ENCODE measurements at regions not wholly inside any gene's neighbourhood (a gene's known extent, or its start where the extent isn't known, plus 50 kb on each side); places are given as distances from the start of the nearest gene placed in this dataset.
A peak's percentile ranks its signal among the peaks of the same experiment; 100 is the strongest.

DNA sequence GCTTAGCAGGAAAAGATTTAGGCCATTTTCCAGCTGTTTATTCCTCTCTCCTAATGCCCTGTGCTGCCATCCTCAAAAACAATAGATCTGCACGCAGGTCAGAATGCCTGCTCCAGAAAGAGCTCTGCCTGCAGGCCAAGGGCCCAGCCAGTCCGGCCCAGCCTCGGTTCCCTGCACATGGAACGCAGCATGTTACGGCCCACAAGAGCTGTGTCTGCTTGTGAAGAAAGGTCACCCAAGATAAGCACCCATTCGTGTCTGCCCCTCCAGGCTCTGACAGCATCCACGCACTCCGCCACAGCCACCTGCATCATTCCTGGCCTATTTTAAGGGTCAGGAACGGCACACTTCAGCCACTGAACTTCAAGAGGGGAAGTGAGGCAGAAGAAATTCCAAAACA is 152.2 kb downstream of the SPATA19 start:
- no peak for DNase-seq

- no peak for DNase-seq
Observed at GRCh38 chr11:133692126-133692934, 153.0 kb downstream of the SPATA19 start.

DNA sequence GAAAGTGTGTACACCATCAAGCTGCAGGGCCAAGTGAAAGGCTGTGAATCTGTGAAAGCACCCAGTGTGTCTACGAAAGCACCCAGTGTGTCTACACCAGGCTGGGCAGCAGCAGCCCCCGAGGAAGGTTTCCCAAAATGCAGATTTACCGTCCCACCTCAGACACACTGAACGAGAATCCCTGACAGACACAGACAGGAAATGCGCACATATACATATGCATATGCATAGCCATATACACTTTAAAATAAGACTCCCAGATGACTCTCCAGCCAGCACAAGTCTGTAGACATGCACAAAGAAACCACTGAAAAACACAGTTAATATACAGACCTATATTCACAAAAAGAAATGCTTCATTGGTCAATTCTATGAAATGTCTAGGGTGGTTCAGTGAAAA is 155.5 kb upstream of the OPCML start:
- no peak for DNase-seq

GRCh38 chr11:133681901-133682300 is 149.6 kb upstream of the OPCML start:
- DNase-seq, result peak; percentile 95

DNA sequence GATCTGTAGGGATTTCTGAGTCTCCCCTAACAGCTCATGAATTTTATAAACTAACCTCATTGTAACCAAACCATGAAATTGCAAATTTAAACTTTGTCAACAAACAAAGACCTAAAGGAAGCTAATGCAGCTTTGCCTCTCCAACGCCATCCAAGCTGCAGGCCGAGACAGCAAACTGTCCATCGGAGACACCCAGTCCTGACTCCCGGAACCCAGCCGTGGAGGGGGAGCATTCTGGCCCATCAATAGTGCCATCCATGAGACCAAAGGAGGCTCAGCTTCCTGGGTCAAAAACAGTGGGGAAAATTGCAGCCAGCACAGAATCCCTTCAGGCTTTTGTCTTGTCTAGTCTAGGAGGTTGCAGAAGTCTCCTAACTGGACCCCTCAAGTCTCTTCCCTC is 147.6 kb upstream of the OPCML start:
- DNase-seq, result no peak

DNA sequence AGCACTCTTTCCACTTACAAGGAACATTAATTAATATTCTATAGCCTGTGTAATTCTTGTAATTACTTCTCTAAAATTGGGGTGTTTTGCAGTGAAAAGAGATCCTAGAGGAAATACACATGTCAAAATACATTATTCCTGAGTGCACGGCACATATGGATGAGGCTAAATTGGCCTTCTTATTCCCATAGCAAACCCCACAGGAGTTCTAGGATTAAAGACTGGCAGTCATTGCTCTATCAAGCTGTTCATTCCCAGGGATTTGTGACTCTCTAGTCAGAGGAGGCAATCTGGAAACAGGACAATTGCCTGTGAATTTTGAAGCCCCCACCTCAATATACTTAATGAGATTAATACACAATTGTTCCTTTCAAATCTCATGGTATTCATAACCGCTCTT is 145.9 kb upstream of the OPCML start:
- DNase-seq, result no peak

- DNase-seq, result no peak
Observed at GRCh38 chr11:133677387-133677786, 145.1 kb upstream of the OPCML start.

DNA sequence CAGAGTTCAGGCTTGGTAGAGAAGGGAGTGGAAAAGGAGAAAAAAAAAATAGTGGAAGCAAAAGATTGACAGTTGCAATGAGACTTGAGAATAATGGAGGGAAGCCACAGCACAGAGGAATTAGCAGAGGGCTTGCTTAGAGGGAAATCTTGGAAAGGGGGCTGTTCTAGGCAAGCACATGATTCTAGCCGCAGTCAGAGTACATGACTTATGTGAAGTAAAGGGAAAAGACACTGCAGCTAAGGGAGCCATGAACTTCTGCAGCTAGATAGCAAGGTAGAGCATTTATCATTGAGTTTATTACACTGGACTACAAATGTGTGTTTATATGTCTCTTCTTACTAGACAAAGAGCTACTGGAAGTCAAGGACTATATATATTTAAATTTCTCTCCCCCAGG is 144.0 kb upstream of the OPCML start:
- DNase-seq, result no peak

- DNase-seq, result no peak
Observed at GRCh38 chr11:133669371-133670053, 137.2 kb upstream of the OPCML start.

DNA sequence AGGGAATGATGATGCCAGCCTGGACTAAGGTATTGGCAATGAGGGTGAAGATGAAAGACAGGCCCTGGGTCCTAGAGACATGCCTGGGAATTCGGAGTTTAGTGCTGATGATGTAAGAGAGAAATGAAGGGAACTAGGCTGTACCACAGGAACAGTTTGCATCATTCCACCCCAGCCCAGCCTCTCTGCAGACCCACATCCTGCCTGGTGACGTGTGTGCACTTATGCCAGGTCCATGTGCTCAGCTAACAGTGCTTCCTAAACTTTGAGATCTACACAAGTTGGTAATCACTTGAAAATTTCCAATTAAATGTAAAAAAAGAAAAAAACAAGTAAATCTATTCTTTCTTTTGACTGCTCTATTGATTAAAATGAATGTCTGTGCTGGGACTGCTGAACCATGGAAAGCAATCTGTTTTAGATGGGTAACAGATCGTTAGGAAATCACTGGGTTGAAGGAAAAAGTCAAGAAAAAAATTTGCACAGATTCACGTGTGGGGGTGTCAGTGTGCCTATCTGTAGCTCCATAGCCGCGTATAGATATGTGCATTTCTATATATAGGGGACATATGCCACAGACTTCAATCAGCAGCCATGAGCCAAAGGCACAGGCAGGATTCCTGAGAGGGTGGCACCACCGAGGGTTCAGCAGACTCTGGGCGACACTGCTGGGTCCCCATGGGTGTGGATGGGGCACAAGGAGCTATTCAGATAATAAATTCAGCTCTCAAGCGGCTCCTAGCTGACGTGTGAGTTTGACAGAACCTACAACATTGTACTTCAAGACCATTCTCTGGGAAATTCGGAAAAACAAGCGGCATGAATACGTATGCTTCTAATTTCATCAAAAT is 131.1 kb upstream of the OPCML start:
- DNase-seq, result no peak

- DNase-seq, result no peak
Observed at GRCh38 chr11:133661846-133662245, 129.5 kb upstream of the OPCML start.

DNA sequence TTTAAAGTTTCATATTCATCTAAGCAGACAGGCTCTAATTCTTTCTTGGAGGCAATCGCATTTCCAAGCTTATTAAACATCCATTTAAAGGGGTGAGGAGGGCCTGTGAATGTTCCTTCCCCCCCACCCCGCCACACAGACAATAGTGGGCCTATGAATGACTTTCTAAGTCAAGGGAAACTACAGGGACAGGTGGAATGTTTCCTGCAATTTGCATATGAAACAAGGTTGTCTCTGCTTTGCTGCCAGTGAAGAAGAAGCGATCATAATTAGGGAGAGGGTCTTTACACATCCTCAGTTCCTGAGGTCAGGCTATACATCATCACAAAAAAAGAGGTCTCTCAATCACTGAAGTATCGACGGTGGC is 127.9 kb upstream of the OPCML start:
- no peak for DNase-seq

DNA sequence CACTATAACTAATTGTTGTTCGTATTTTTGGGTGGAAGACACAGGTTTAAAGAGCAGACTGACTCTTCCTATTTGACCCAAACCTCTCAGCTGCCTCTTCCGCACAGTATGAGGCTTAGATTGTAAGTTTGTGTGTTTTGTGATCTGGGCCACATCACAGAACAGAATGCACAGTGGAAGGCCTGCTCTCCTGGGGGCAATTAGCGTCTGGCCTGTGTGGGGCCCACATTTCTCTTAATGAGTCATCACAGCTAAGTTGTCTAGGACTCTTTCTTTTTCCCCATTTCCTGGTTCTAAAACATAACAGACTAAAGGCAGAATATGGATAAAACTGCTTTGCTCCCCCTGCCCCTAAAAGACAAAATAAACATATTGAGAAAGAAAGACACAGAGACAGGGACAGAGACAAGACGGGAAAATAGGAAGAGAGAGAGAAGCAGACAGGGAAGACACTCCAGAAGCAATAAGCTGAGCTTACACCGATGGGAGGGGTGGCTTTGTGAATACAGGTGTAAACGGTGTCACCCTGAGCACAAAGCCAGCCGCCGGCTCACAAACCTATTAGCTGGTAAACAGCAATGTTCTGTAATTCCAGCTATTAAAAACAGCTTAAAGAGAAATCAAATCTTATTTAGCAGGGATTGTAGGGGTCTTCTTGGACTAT is 127.4 kb upstream of the OPCML start:
- DNase-seq, result no peak

DNA sequence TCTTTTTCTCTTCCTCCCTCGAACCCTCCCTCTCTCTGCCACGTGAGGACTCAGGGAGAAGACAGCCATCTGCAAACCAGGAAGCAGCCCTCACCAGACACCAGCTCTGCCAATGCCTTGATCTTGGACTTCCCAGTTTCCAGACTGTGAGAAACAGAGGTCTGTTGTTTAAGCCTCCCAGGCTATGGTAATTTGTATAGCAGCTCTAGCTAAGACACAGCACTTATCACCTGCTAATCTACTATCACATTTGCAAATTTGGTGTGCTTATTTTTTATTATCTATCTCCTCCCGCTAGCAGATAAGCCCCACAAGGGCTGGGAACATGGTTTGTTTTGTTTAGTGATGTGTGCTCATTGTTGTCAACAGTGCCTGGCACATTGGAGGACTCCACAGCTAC is 124.8 kb upstream of the OPCML start:
- DNase-seq, result no peak

DNA sequence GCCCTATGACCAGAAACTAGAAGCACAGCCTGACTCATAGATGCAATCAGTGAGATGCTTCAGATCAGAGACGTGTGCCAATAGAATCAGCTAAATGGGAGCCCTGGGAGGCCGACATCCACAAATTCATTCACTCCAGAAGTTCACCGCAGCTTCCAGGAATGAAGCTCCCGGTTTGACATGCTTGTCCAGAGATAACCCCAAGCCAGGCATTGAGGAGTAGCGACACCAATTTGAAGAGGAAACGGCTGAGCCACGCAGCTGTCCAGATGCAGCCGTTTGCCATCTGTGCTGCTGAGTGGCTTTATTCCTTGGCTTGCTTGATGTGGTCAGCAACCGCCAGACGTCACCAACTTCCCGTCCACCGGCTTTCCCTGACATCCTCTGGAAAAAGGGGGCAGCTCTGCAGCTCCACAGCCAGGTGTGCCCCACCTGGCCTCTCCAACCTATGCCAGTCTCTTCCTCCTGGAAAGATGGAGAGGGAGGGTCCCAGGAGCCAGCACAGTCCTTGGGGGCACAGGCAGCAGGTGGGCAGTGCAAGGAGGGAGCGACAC is 123.9 kb upstream of the OPCML start:
- no peak for DNase-seq

- no peak for DNase-seq
Observed at GRCh38 chr11:133654630-133655212, 122.4 kb upstream of the OPCML start.

DNA sequence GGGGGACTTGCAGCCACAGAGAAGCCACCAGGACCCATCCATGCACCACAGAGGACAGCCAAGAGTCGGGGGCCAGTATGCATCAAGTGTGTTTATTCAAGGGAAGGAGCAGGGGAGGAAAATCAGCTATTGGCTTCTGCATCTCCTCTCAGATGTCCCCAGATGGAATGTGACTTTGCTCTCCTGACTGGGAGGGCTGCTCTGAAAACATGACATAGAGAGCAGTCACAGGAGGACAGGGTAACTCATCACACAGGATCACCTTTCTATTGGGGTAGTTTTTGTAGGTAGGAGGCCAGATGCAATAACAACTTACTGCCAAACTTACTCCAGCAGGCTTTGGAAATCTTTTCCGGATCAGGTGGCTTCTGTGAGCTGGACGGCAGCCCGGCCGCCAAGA is 121.0 kb upstream of the OPCML start:
- DNase-seq, result no peak

- DNase-seq, result no peak
Observed at GRCh38 chr11:133650082-133650481, 117.8 kb upstream of the OPCML start.

- DNase-seq, result no peak
Observed at GRCh38 chr11:133649040-133649439, 116.7 kb upstream of the OPCML start.

DNA sequence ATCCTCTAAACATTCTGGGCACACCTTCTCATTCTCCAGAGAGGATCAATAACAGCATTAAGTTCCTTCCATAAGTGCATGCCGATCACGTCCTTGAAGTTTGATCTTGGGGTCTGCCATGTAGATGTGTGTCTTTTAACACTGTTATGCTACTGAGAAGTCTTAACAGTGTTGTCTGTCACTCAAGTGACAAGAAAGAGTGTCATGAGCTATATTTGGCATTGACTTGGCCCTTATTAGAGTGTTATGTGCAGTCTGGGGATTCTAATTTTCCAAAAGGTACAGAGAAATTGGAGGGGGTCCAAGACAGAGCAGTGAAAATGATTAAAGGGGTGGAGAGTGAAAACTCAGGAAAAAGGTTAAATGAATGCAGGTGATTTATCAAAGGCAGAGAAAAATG is 107.1 kb upstream of the OPCML start:
- peak; percentile 11 for DNase-seq

DNA sequence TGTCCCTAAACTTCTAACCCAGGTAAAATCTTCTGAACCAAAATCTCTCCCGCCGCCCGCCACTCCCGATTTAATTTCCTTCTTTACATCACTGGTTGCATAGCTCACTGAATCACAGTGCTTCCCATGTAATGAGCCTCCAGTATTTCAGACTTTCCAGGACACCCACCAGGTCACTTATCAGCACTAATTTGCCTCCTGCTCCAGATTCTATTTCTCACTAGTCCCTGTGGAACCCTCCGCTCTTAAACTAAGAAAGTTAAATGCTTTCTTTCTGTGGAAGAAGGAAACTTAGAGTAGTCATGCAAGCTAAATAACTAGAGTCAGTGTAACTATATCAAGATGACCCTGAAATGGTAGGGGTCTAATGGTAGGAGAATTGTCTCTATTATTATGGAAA is 106.6 kb upstream of the OPCML start:
- no peak for DNase-seq

DNA sequence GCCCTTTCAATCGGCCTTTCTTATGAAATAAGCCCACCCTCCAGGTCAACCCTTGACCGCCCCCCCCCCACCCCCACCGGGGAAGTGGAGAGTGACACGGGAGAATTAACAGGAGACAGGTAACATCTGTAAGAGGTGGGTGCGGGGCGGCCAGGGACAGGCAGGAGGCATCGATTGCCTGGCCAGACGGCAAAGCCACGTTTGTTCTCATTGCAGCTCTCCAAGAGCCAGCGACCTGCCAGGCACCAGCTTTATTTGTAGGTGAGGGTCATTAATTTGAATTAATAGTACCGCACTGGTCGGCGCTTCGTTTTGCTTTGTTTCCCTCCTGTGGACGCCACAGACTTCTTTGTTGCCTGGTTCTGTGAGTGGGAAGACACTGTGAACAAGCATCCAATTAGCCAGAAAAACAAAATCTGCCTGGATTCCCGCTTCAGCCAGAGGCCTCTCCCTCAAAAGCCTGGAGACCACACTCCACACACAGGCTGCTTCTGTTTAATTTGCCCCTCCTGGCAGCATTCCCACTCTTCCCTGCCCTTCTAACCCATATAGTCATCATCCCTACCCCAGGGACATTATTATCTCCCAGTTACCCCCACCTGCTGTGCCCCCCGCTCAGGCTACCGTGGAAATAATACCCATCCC is 104.5 kb upstream of the OPCML start:
- no peak for DNase-seq

All from NCI-H1105 (cell line).